ENCODE measurements at regions not wholly inside any gene's neighbourhood (a gene's known extent, or its start where the extent isn't known, plus 50 kb on each side); places are given as distances from the start of the nearest gene placed in this dataset.
A peak's percentile ranks its signal among the peaks of the same experiment; 100 is the strongest.

- no peak for DNase-seq
These were observed 454.1 kb downstream of the EFNA5 start for GRCh38 chr5:107216587-107216986.

DNA sequence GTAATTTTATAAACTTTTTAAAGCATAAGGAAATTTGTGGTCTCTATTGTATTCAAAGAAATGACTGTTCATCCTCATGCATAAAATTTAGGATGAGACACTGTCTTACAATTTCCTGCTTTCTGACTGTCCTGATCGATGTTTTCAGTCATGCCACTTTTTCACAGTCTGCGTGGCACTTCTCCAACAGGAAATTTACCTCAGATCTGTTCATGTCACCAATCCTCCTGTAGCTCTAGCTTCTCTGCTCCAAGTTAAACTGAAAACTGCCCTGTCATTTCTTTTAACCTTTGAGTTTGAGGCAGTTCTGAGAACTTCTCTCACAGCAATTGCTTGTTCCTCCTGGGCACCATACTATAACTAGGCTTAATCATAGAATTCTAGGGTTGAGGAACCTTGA lies 455.1 kb downstream of the EFNA5 start:
- peak; percentile 69 for DNase-seq

DNA sequence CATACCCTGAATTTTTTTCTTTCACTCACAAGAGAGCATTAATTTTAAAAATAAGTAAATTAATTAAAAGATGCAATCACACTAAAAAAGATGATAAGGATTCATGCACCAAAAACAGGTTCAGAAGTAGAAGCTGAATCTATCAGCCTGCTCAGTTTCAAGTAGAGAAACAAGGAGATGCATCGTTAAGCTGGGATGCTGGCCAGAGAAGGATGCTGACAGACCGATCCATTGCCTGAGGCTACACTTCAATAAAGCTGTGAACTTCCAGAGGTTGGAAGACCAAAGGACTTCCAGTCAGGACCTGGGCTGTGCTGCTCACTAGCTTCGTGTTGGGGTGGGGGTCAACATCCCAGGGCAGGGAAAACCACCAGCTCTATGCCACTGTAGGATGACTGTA lies 457.7 kb downstream of the EFNA5 start:
- no peak for DNase-seq

DNA sequence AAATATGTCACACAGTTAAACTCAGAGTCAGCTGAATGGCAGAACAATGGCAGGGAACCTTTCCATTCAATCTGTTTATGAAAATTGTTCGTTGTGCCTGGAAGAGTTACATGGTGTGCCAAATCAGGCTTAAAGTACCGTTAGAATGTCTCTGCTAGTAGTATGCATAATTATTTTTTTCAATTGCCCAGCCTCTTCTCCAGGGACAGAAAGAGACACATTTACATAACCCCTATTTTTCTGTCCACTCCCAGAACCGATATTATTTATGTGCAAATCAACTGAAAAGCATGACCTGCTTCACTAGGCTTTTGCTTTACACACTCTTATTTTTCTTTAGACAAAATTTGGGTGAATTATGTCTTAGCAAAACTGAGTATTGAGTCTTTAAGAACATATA lies 459.1 kb downstream of the EFNA5 start:
- no peak for DNase-seq

DNA sequence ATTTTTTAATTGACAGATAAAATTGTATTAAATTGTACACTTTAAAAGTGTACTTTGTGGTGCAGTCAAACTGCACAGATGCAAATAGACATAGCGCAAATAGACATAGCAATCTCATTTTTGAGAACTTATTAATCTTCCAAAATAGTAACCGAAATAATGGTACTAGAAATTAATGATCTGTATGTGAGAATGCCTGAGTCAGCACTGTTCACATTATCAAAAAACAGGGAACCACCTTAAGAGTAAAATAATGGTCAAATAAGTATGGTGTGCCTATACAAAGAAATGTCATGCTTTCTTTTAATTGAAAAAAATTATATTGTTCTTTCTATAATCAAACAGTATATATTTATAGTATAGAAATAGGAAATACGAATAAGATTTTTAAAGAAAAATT lies 461.9 kb downstream of the EFNA5 start:
- DNase-seq = no peak

GRCh38 chr5:107204413-107204812 lies 466.3 kb downstream of the EFNA5 start:
- no peak for DNase-seq

GRCh38 chr5:107203243-107203642 lies 467.5 kb downstream of the EFNA5 start:
- DNase-seq = no peak

- peak; percentile 47 for DNase-seq
These were observed 471.0 kb downstream of the EFNA5 start for GRCh38 chr5:107199756-107200155.

DNA sequence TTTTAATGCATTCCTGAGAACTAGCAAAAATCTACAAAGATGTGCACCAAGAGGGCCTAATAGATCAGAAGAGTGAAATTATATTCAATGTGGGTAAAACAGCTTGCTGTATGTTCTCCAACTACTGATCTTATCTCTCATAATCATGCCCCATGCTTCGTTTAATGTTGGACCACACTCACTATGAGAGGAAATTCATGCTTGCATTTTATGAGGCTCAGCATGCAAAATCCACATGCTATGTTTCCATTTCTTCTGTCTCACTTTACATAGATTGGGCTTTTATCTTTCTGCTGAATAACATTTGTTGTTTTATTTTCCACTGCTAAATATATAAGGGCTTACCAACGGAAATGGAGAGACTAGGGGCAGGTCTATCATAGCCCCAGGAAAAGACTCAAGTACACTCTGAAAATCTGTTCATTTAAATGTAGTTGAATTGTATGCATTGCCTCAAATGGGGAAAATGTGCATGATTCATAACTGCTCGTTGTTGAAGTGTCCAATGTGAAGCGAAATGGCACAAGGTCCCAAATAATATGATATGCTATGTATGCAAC lies 474.2 kb downstream of the EFNA5 start:
- no peak for DNase-seq

GRCh38 chr5:107195890-107196395 lies 474.8 kb downstream of the EFNA5 start:
- no peak for DNase-seq

- no peak for DNase-seq
These were observed 485.9 kb downstream of the EFNA5 start for GRCh38 chr5:107184871-107185270.

DNA sequence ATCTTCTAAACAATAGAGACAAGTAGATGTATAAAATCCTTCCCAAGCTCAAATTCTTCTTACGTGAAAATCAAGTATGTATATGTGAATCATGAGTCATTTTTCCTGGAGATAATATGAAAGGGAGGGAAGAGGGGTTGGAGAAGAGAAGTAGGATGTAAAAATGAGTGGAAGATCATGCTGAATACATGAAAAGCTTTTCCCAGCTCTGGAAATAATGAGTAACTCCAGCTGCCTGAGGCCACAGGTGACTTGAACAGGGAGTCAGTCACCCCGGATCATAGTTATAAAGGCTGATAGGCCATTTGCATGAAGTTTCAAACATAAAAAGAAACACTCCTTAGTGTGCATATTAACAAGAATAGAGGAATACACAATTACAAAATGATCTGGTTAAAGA lies 486.7 kb downstream of the EFNA5 start:
- DNase-seq = no peak

- no peak for DNase-seq
These were observed 500.1 kb downstream of the EFNA5 start for GRCh38 chr5:107170620-107171019.

- DNase-seq = no peak
These were observed 500.9 kb downstream of the EFNA5 start for GRCh38 chr5:107169867-107170266.

GRCh38 chr5:107168848-107169752 lies 501.6 kb downstream of the EFNA5 start:
- DNase-seq = no peak

DNA sequence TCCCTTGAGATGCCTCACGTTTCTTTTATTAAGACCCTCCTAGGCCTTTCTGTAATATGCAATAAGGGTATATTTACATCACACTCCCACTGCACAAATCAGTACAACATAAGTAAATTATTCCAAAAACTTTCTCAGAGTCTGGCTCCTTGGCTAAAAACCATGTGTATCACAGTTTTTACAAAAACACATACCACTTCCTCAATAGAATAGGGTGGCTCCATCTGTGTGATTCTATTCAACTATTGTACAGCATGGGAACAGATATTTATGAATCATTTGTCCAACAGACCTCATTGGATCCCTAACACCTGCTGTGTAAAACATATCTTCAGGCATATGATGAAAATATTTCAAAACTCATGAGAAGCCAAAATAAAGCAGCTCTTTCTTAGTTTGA lies 502.7 kb downstream of the EFNA5 start:
- DNase-seq = no peak

DNA sequence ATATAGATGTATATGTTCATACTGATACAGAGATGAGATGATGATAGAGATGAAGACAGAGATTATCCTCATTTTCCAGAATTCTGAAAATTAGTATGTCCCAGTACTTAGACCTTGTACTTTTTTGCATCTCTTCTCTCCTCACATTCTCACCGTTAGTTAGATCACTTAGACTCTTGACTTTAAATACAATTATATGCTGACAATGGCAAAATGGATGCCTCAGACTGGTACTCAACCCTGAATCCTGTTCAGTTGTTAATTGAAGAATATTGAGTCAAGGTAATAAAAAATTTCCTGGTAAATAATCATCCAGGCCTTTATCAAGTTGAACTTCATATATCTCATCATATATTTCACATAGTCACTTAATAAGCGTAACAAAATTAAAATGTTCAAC lies 505.4 kb downstream of the EFNA5 start:
- DNase-seq = no peak

- no peak for DNase-seq
These were observed 512.9 kb downstream of the EFNA5 start for GRCh38 chr5:107157809-107158208.

DNA sequence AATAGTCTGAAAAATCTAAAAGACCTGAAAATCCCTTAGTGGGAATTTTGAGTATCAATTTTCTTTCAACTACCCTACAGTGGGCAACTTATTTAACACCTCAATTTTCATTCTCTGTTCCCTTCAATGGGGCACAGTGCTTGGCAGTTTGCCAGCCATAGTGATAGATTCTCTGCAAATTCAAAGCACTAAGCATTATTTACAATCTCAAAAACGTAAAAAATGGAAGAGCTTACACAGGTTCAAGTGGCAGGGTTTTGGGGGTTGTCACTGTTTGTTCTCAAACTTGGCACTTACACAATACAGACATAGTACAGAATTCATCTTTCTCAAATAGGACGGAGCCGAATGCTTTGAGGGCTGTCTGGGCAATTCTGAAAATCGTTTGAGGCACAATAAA lies 515.0 kb downstream of the EFNA5 start:
- DNase-seq = no peak

GRCh38 chr5:107154593-107154992 lies 516.1 kb downstream of the EFNA5 start:
- no peak for DNase-seq

- peak; percentile 52 for DNase-seq
These were observed 517.5 kb downstream of the EFNA5 start for GRCh38 chr5:107153283-107153682.

DNA sequence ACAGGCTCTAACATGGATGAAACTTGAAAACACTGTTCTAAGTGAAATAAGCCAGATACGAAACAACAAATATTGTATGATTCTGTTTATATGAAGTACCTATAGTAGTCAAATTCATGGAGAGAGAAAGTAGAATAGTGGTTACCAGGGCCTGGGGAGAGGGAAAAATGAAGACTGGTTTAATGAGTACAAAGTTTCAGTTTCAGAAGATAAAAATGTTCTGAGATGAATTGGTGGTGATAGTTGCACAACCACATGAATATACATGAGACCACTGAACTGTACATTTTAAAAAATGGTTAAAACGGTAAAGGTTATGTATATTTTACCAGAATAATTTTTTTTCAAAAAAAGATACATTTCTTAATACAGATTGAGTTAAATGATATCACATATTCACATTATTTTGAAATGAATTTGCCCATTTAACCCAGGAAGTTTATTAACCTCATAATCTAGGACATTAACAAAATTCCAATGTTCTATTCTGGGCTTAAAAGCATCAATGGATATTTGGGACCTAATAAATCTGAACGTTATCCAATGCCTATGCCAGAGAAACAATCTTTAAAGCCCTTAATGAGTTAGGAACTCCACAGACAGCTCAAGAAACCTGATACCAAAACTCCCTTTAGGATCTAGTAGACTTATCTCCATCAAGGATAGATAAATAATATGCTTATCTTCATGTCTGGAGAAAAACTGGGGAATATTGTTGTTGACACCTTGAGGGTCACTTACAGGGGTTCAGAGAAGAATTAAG lies 521.3 kb downstream of the EFNA5 start:
- DNase-seq = no peak

DNA sequence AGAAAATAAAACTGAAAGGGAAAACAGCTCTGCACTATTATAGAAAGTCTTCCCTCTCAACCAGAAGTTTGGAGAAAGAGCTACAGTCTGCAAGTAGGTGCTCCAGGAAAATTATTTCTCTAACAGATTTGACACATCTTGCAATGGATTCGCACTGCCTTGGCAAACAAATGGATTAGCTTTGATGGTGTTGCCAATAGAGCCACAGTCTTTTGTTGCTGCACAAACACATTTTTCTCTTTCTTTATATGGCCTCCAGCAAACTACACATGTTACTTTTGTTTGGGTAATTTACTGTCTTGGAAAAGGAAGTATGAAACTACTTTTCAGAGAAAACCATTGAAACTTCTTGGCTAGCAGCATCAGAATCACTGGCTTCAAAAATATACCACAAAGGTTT lies 523.1 kb downstream of the EFNA5 start:
- no peak for DNase-seq

Measured in fibroblast of skin of abdomen (primary cell).